PFSK-1 (cell line): ENCODE measurements at regions not wholly inside any gene's neighbourhood (a gene's known extent, or its start where the extent isn't known, plus 50 kb on each side); places are given as distances from the start of the nearest gene placed in this dataset.

Experiments
- POLR2AphosphoS5 ChIP-seq: IDR thresholded peaks from 2 replicates; pipeline ENCODE4 v1.6.1; 2012; ENCODE audit warnings: low read depth, mild to moderate bottlenecking, control low read depth, low read length, moderate library complexity
- SIN3A ChIP-seq: IDR thresholded peaks from 2 replicates; pipeline ENCODE4 v1.6.1; 2012; ENCODE audit warnings: mild to moderate bottlenecking, low read length, moderate library complexity, borderline replicate concordance; ENCODE audit not compliant: insufficient read depth

- TF ChIP-seq SIN3A = no peak
- no peak for TF ChIP-seq POLR2AphosphoS5
Observed at GRCh38 chr2:163822033-163822432, 86.2 kb upstream of the FIGN start.
